Panc1 (cell line): ENCODE measurements at regions not wholly inside any gene's neighbourhood (a gene's known extent, or its start where the extent isn't known, plus 50 kb on each side); places are given as distances from the start of the nearest gene placed in this dataset.

Source experiments
- ATAC-seq: fragments of 200-7000 bp; cut with Tn5 transposase; 2 replicates; pipeline ENCODE4 v1.9.1; 2020; ENCODE audit warnings: mild to moderate bottlenecking, moderate library complexity
- BruUV-seq: library from RNA; stranded (reverse); fragments of 400-500 nt; replicated peaks from 2 replicates; lab custom pipeline; 2021; lab: Mats Ljungman, UMichigan
- CTCF ChIA-PET: fragments of 300-600 bp; sonication (Branson Sonifier 250); formaldehyde crosslinking; loops from one replicate; lab custom pipeline; 2022; ENCODE audit warnings: antibody characterized with exemption; lab: Charles Lee
- POLR2A ChIA-PET: fragments of 300-600 bp; sonication (Branson Sonifier 250); formaldehyde crosslinking; loops from one replicate; lab custom pipeline; 2022; ENCODE audit warnings: antibody characterized with exemption; lab: Charles Lee
- DNase-seq: peaks from one replicate; pipeline ENCODE4 v3.0.0-alpha.2; 2010; ENCODE audit warnings: low read depth, low spot score
- H3K27ac ChIP-seq: 2 replicates; pipeline ENCODE4 v1.5.1; 2011; ENCODE audit warnings: mild to moderate bottlenecking, low read length, inconsistent platforms
- H3K27me3 ChIP-seq: fragments of 200-500 bp; sonication (Bioruptor generic); 2 replicates; pipeline ENCODE4 v1.6.0; 2014; ENCODE audit warnings: low read length, inconsistent platforms; ENCODE audit not compliant: control insufficient read depth, insufficient read depth
- H3K36me3 ChIP-seq: fragments of 200-500 bp; sonication (Bioruptor generic); 2 replicates; pipeline ENCODE4 v1.5.1; 2014; ENCODE audit warnings: inconsistent platforms, mild to moderate bottlenecking, low read length, moderate library complexity; ENCODE audit not compliant: control insufficient read depth, insufficient read depth
- H3K4me1 ChIP-seq: 2 replicates; pipeline ENCODE4 v1.5.1; 2011; ENCODE audit warnings: inconsistent platforms, mild to moderate bottlenecking, low read length, moderate library complexity; ENCODE audit not compliant: control insufficient read depth, insufficient read depth
- H3K4me3 ChIP-seq, 2 experiments: 2 replicates each; pipeline ENCODE4 v1.5.1; 2011 to 2012; ENCODE audit warnings: low read depth in 2 of 2, low read length in 2 of 2, mild to moderate bottlenecking in 2 of 2, inconsistent platforms in 1 of 2, moderate library complexity in 1 of 2
- H3K9me3 ChIP-seq: fragments of 200-500 bp; sonication (Bioruptor generic); 2 replicates; pipeline ENCODE4 v1.5.1; 2014; ENCODE audit warnings: low read depth, mild to moderate bottlenecking, inconsistent platforms, low read length, moderate library complexity; ENCODE audit not compliant: control insufficient read depth, insufficient read depth
- CTCF ChIP-seq: fragments of 450-650 bp; IDR thresholded peaks from 2 replicates; pipeline ENCODE4 v1.5.1; 2017; ENCODE audit warnings: mild to moderate bottlenecking
- POLR2AphosphoS5 ChIP-seq: IDR thresholded peaks from 2 replicates; pipeline ENCODE4 v1.6.1; 2012; ENCODE audit warnings: mild to moderate bottlenecking, low read depth, low read length, moderate library complexity
- SIN3A ChIP-seq: IDR thresholded peaks from 2 replicates; pipeline ENCODE4 v1.6.1; 2012; ENCODE audit warnings: low read depth, mild to moderate bottlenecking, low read length, moderate library complexity, borderline replicate concordance; ENCODE audit not compliant: insufficient read depth
- TCF7L2 ChIP-seq: IDR thresholded peaks from 2 replicates; pipeline ENCODE4 v1.6.1; 2011; ENCODE audit warnings: mild to moderate bottlenecking, low read depth, low read length, inconsistent platforms
- in situ Hi-C: cut with HindIII; loops from 2 replicates; pipeline ENCODE4 v1.10.0; 2016; ENCODE audit warnings: low sequenced_read_pairs, low pct_unique_long_range_greater_than_20kb
- intact Hi-C: fragments of 100-400 bp; cut with micrococcal nuclease; formaldehyde crosslinking; loops from one replicate; pipeline ENCODE4 v1.10.0; 2022; ENCODE audit not compliant: unreplicated experiment
- TF ChIP-seq, protein P1 (sequence below), 2 experiments: IDR thresholded peaks; 2 replicates each; pipeline ENCODE4 v1.6.1; 2011 to 2012; ENCODE audit warnings: low read depth in 2 of 2, control low read depth in 1 of 2, low read length in 1 of 2, mild to moderate bottlenecking in 1 of 2, moderate library complexity in 1 of 2; ENCODE audit not compliant: insufficient read depth in 1 of 2

DNA sequence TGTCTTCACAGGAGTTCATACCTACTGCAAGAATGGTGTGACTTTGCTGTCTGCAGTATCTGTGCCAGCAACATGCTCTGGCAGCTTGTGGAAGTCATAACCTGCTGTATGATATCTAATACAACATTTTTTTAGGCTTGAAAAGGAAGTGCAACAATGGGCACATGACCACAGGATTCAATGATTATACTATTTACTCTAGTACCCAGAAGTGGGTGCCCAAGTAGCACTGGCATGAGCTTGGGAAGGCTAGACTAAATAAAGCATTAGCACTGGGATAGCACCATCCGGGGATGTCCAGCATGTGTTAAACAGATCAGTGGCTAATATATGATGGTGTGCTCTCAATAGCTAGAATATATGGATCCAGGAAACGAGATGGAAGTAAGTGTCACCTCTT, 98.6 kb upstream of the PDE4B start:
- Histone ChIP-seq H3K36me3 (no peaks in the 10 kb centered on the region), H3K27me3 (no peaks in the 10 kb centered on the region), H3K9me3 (no peaks in the 10 kb centered on the region), H3K27ac (no peak overlapping the region), H3K4me1 (no peaks in the 10 kb centered on the region), H3K4me3 (no peak overlapping the region)
- ChIA-PET CTCF (no interaction called here), POLR2A (no interaction called here)
- TF ChIP-seq, protein P1, sequence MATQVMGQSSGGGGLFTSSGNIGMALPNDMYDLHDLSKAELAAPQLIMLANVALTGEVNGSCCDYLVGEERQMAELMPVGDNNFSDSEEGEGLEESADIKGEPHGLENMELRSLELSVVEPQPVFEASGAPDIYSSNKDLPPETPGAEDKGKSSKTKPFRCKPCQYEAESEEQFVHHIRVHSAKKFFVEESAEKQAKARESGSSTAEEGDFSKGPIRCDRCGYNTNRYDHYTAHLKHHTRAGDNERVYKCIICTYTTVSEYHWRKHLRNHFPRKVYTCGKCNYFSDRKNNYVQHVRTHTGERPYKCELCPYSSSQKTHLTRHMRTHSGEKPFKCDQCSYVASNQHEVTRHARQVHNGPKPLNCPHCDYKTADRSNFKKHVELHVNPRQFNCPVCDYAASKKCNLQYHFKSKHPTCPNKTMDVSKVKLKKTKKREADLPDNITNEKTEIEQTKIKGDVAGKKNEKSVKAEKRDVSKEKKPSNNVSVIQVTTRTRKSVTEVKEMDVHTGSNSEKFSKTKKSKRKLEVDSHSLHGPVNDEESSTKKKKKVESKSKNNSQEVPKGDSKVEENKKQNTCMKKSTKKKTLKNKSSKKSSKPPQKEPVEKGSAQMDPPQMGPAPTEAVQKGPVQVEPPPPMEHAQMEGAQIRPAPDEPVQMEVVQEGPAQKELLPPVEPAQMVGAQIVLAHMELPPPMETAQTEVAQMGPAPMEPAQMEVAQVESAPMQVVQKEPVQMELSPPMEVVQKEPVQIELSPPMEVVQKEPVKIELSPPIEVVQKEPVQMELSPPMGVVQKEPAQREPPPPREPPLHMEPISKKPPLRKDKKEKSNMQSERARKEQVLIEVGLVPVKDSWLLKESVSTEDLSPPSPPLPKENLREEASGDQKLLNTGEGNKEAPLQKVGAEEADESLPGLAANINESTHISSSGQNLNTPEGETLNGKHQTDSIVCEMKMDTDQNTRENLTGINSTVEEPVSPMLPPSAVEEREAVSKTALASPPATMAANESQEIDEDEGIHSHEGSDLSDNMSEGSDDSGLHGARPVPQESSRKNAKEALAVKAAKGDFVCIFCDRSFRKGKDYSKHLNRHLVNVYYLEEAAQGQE (IDR thresholded peaks at IDR 0.05; ENCODE audit: insufficient read depth in 1 of 2, low read depth in 2 of 2, low read length in 1 of 2), result no peak
- TF ChIP-seq TCF7L2 (no peak), POLR2AphosphoS5 (no peak), CTCF (no peak), SIN3A (no peak)
- BruUV-seq, result no TSS peak
- intact Hi-C loops, result no loop called here
- DNase-seq (no peak), ATAC-seq (no peak)
- in situ Hi-C loops, result no loop called here

DNA sequence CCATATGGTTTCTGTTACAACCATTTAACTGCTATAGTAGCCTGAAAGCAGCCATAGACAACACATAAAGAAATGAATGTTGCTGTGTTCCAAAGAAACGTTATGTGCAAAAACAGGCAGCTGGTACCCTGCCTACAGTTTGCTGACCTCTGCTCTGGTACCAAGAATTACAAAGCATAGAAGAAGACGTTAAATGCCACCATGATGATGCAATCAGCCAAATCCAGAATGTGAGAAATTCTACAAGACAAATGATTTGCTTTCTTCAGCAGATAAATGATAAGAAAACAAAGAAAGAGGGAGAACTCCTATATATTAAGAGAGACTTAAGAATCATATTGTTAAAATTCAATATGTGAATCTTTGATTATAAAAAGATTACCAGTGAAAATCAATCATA, 97.8 kb upstream of the PDE4B start:
- Histone ChIP-seq H3K27ac (no peak overlapping the region), H3K4me3 (no peak overlapping the region), H3K27me3 (no peaks in the 10 kb centered on the region), H3K36me3 (no peaks in the 10 kb centered on the region), H3K9me3 (no peaks in the 10 kb centered on the region), H3K4me1 (no peaks in the 10 kb centered on the region)
- no TSS peak for BruUV-seq
- POLR2A ChIA-PET, result interaction anchor here (0.7 kb wide), 1 partner anchor 344 kb away, joined by 3 read pairs; no protein-coding TSS in a partner anchor
- intact Hi-C loops, result no loop called here
- CTCF ChIA-PET, result no interaction called here
- ATAC-seq (no peak), DNase-seq (no peak)
- in situ Hi-C loops, result no loop called here
- no peak for TF ChIP-seq POLR2AphosphoS5
- no peak for TF ChIP-seq SIN3A
- no peak for TF ChIP-seq CTCF
- no peak for TF ChIP-seq TCF7L2
- TF ChIP-seq, protein P1 (IDR thresholded peaks at IDR 0.05; ENCODE audit: insufficient read depth in 1 of 2, low read depth in 2 of 2, low read length in 1 of 2), result no peak
